Ovary (tissue), 3 donors: ENCODE measurements at regions not wholly inside any gene's neighbourhood (a gene's known extent, or its start where the extent isn't known, plus 50 kb on each side); places are given as distances from the start of the nearest gene placed in this dataset.

ENCODE experiments used
- CTCF ChIP-seq, 3 donors: fragments of 450-650 bp in 2 of 3; fragments of 200-600 bp in 1 of 3; IDR thresholded peaks; one replicate each; pipeline versions ENCODE4 v1.5.1 to v1.8.0; 2016 to 2022; ENCODE audit warnings: antibody characterized with exemption in 3 of 3, mild to moderate bottlenecking in 1 of 3
- POLR2A ChIP-seq: fragments of 450-650 bp; IDR thresholded peaks from one replicate; pipeline ENCODE4 v1.6.1; 2017; ENCODE audit warnings: antibody characterized with exemption, mild to moderate bottlenecking, moderate library complexity
- donor health status: DM: no; HTN: no; CAD: no.

- TF ChIP-seq POLR2A (no peak), CTCF (IDR thresholded peaks at IDR 0.05) (no peak)
Measured at GRCh38 chr5:110106750-110107149, 417.0 kb downstream of the MAN2A1 start.
